ENCODE measurements at regions not wholly inside any gene's neighbourhood (a gene's known extent, or its start where the extent isn't known, plus 50 kb on each side); places are given as distances from the start of the nearest gene placed in this dataset.

- no peak overlapping the region for H3K27ac ChIP-seq
- no peaks in the 10 kb centered on the region for H3K4me1 ChIP-seq
- no peaks in the 10 kb centered on the region for H3K27me3 ChIP-seq
- no peak for DNase-seq (ENCODE audit: low spot score)
- no peaks in the 10 kb centered on the region for H3K36me3 ChIP-seq
- TF ChIP-seq CTCF (IDR thresholded peaks at IDR 0.05), result no peak
- no peaks in the 10 kb centered on the region for H3K9me3 ChIP-seq
- H3K4me3 ChIP-seq, result no peak overlapping the region
These were observed 87.2 kb upstream of the NMNAT3 start for GRCh38 chr3:139764936-139765335.

GRCh38 chr3:139764069-139764905 is 86.5 kb upstream of the NMNAT3 start:
- Histone ChIP-seq H3K4me1 (no peaks in the 10 kb centered on the region), H3K27ac (no peak overlapping the region), H3K9me3 (no peaks in the 10 kb centered on the region), H3K4me3 (no peak overlapping the region), H3K27me3 (no peaks in the 10 kb centered on the region), H3K36me3 (no peaks in the 10 kb centered on the region)
- TF ChIP-seq CTCF (IDR thresholded peaks at IDR 0.05), result no peak
- no peak for DNase-seq (ENCODE audit: low spot score)

GRCh38 chr3:139762302-139762701 is 84.5 kb upstream of the NMNAT3 start:
- Histone ChIP-seq H3K36me3 (no peaks in the 10 kb centered on the region), H3K27ac (no peak overlapping the region), H3K27me3 (no peaks in the 10 kb centered on the region), H3K4me1 (no peaks in the 10 kb centered on the region), H3K9me3 (no peaks in the 10 kb centered on the region), H3K4me3 (no peak overlapping the region)
- no peak for DNase-seq (ENCODE audit: low spot score)
- TF ChIP-seq CTCF (IDR thresholded peaks at IDR 0.05), result no peak

- H3K4me1 ChIP-seq, result no peaks in the 10 kb centered on the region
- H3K9me3 ChIP-seq, result no peaks in the 10 kb centered on the region
- DNase-seq (ENCODE audit: low spot score), result no peak
- H3K27ac ChIP-seq, result peak overlapping the region in 1 of 2 donors; percentile 43
- no peaks in the 10 kb centered on the region for H3K27me3 ChIP-seq
- no peak for TF ChIP-seq CTCF (IDR thresholded peaks at IDR 0.05)
- H3K4me3 ChIP-seq, result no peak overlapping the region
- H3K36me3 ChIP-seq, result no peaks in the 10 kb centered on the region
These were observed 81.7 kb upstream of the NMNAT3 start for GRCh38 chr3:139759470-139759869.

- TF ChIP-seq CTCF (IDR thresholded peaks at IDR 0.05), result no peak
- no peaks in the 10 kb centered on the region for H3K27me3 ChIP-seq
- DNase-seq (ENCODE audit: low spot score), result no peak
- H3K4me3 ChIP-seq, result no peak overlapping the region
- H3K9me3 ChIP-seq, result no peaks in the 10 kb centered on the region
- H3K27ac ChIP-seq, result peak overlapping the region in 1 of 2 donors; percentile 43
- no peaks in the 10 kb centered on the region for H3K4me1 ChIP-seq
- no peaks in the 10 kb centered on the region for H3K36me3 ChIP-seq
These were observed 81.0 kb upstream of the NMNAT3 start for GRCh38 chr3:139758654-139759291.
